DMS114 treated with DMSO at 0.1 percent for 48 hours (cell line): ENCODE measurements at regions not wholly inside any gene's neighbourhood (a gene's known extent, or its start where the extent isn't known, plus 50 kb on each side); places are given as distances from the start of the nearest gene placed in this dataset.

Experiments
- DNase-seq: peaks from one replicate; lab custom pipeline; 2025; ENCODE audit not compliant: unreplicated experiment; lab: John Stamatoyannopoulos, UW

DNA sequence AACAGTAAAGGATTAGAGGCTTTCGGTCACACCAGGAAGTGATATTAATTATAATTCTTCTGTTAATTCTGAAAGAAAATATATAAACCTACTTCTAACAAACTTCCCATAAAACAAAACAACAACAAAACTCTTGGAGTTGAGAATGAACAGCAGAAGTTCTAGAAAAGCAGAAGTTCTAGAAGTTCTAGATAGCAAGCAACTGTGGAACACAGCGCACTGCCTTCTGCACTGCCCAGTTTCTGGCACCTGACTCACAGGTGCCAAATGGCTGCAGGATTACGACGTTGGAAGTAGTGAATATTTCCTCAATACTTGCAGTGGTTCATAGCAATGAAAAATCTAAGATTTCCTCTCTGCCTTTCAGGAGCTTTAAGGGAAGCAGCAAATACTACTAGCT lies 132.2 kb downstream of the OR13A1 start:
- DNase-seq = no peak

DNA sequence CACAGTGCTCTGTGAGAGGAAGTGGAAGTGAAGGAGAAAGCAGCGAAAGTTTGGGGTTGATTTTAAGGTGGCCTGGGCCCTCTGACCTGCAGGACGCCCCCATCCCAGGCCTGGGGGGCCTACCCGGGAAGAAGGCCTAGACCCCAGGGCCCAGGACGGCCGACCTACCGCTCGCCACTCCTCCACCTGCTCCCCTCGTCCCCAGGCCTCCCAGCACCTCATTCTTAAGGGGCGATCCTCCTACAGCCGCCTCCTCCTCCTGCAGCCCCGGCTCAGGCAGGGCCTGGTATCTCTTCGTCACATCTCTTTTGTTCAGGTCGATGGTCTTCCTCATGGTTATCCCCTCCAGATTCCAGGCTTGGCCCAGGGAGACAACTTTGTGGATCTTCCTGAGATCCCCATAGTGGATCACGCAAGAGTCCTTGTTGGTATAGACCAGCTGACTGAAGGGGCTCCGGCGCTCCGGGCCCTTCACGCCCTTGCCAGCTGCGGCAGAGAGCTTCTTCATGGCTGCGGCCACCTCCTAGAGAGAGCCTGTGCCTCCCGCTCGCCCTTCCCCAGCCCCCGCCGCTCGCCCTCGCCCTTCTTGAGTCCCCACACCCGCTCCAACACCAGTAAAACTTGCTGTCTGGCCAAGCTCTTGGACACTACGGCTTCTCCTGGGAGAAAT lies 117.5 kb downstream of the OR13A1 start:
- DNase-seq = no peak

GRCh38 chr10:45198486-45199204 lies 116.8 kb downstream of the OR13A1 start:
- no peak for DNase-seq

DNA sequence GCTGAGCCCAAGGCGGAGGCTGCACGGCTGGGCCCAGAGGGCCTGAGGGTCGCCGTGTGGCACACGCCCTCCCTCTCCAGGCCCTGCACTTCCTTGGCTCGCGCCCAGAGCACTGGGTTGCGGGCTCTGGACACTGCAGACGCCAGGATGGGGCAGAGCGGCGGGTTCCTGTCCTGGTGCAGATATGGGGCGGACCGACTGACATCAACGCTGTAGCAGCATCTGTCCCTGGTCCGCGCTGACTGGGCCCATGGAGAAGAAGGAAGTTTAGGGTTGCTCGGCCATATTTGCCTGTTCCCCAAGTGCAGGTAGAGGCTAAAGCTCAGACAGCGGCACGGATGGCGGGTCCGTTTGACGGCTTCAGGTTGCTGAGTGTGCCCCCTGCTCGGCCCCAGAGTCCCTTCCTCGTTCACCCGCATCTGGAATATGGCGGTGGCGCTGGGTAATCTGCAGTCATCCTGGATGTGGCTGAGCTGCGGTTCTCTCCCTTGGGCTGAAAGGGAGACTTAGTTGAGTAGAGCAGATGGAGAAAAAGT lies 116.1 kb downstream of the OR13A1 start:
- no peak for DNase-seq

GRCh38 chr10:45201271-45201670 lies 114.1 kb downstream of the OR13A1 start:
- no peak for DNase-seq

- DNase-seq = no peak
Observed at GRCh38 chr10:45202242-45202641, 113.2 kb downstream of the OR13A1 start.

GRCh38 chr10:45204954-45205775 lies 110.2 kb downstream of the OR13A1 start:
- DNase-seq = no peak

DNA sequence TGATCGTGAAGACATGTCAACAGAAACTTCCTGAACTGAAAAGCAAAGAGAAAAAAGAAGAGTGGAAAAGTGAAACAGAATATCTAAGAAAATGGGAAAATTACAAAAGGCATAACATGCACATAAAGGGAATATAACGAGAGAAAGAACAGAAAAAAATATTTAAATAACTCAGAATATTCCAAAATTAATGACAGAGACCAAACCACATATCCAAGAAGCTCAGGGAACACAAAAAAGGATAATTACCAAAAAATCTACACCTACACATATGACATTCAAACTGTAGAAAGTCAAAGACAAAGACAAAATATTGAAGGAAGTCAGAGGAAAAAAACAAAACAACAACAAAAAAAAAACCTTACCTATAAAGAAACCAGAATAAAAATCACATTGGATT lies 105.5 kb downstream of the OR13A1 start:
- DNase-seq = no peak

DNA sequence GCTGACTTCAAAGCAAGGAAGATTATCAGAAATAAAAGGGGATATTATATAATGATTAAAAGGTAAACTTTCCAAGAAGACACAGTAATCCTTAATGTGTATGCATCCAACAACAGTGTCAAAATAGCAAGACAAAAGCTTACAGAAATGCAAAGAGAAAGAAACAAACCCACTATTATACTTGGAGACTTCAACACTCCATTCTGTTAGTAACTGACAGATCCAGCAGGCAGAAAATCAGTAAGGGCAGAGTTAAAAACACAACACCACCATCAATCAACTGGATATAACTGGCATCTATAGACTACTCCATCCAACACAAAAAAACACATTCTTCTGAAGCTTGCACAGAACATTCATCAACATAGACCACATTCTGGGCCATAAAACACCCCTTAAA lies 103.8 kb downstream of the OR13A1 start:
- DNase-seq = no peak

DNA sequence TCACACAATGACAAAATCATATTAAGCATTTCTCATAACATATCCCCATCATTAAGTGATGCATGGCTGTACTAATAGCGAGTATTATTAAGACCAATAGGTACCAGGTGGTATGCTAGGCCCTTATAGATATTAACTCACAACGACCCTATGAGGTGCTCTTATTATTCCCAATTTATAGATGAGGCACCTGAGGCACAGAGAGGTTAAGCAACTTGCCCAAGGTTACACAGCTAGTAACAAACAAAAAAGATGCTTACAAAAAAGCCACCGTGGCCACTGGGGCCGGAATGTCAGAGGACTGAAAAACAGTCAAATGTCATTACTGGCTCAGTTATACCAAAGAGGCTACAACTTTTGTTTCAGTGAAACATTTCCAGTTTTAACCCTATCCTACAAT lies 96.0 kb downstream of the OR13A1 start:
- DNase-seq = no peak

- DNase-seq = no peak
Observed at GRCh38 chr10:45220931-45221330, 94.5 kb downstream of the OR13A1 start.

DNA sequence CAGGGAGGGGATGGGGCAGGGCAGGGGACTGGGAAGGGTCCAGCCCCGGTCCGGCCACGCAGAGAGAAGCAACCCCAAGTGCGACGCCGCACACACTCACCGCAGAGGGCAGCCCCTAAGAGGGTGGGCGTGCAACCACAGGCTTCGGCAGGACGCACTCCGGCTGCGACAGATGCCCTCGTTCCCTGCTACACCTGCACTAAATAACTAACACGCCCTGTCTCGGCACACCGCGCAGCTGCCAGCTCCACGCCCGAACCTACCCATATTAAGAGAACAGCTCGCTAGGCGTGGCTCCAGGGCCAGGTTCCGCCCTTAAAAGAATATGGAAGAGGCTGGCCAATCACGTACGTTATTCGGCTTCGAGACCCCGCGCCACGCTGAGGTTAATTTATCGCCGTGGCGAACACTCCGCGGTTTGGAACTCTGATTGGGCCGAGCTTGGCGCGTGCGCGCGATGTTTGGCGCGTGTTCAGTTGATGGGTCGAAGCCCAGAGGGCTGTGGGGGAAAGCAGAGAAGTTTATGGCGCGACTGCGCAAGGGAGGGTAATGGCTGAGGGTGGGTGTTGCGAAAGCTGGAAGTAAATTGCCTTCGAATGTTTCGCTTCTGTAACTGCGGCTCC lies 91.1 kb downstream of the OR13A1 start:
- no peak for DNase-seq

DNA sequence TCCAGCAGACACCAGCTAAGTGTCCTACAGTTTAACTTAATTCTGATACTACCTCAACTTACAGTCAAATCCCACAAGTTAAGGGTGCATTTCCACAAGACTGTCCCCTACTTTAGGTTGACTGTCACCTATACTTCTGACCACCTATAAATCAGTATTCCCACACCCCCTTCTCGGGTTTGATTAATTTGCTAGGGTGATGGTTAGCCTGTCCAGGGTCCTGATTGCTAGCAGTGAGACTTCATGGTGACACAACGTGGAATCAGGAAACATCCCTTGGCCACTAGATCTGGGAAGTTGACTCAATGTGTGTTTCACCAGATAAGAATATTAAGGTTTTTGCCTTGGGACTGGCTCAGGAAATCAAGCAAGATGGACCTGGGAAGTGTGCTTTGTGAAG lies 88.4 kb downstream of the OR13A1 start:
- no peak for DNase-seq

DNA sequence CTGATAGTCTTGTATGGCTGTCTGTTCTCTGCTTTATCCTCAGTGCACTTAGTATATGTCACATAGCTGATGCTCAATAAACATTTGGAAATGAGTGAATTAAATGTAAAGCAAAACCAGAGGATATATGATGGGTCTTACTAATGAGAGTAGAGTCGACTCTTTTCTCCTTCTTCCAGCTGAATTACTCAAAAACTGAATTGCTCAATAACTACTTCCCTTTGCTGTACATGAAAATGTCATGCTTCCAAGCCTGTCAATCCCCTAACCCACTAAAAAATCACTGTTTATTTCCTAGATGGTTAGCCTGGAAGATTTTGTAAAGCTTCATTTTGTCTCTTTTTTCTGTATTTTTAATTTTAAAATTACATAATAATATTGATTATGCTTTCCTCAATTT lies 88.0 kb downstream of the OR13A1 start:
- DNase-seq = no peak

GRCh38 chr10:45229823-45230222 lies 85.6 kb downstream of the OR13A1 start:
- no peak for DNase-seq

- DNase-seq = peak; percentile 65
Observed at GRCh38 chr10:45235260-45235769, 80.1 kb downstream of the OR13A1 start.

DNA sequence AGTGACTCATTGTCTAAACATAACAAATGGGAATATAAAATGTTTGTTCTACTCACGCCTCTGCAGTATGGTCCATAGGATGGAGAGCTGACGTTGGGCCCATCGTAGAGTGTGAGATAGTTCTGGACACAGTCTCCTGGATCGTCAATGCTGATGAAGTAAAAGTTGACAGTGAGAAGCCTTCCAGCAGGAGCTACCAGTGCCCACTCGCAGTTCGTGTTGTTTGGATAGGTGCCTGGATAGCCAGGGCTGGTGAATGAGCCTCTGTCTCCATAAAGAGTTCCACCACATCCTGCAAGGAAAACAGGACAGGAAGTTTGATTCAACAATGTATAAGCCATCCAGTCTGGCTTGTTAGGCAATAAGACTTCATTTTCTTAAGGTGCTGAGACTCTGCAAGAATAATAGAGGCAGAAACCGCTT lies 79.6 kb downstream of the OR13A1 start:
- no peak for DNase-seq

DNA sequence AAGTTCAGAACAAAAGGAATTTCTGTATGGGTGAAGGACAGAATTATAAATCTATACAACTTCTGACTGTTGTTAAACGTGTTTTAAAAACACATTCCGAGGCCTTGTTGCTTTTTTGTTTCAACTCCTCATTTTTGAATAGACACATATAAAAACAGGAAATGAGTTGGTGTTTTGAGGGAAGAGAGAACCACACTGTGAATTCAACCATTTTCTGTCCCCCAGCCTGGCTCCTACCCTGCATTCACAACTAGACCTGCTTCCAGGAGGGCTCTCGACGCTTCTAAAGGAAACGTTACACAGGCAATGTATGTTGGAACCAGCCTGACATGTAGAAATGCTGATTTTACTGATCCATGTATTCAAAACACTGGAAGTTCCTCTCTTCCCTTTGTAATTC lies 76.5 kb downstream of the OR13A1 start:
- DNase-seq = no peak

- DNase-seq = no peak
Observed at GRCh38 chr10:45239642-45240041, 75.8 kb downstream of the OR13A1 start.

DNA sequence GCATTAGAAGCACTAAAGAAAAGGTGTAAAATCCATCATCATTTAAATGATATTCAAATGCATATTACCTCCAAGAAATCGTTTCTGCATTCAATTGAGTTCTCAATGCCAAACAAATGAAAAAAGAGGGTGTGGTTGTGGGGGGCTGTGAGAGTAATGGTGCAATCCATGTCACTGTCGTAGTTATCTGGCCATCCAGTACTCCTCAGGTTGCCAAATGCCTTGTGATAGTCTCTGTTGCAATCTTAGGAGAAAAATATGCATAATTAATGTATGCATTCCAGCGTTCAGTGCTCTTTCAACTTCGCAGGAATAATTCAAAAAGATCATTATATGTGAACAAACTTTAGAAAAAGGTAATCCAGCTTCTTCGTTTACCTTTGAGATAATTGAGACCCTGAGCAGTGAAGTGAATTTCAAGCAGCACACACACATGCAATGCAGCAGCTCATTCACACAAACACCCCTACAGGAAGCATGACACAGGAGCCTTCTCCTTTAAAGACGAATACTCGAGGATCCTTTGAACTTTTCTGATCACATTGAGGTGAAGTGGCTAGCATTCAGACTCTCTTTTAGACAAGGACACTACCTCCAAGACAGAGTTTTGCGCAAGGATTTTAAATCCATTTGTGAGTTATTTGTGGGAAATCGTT lies 73.4 kb downstream of the OR13A1 start:
- DNase-seq = no peak

DNA sequence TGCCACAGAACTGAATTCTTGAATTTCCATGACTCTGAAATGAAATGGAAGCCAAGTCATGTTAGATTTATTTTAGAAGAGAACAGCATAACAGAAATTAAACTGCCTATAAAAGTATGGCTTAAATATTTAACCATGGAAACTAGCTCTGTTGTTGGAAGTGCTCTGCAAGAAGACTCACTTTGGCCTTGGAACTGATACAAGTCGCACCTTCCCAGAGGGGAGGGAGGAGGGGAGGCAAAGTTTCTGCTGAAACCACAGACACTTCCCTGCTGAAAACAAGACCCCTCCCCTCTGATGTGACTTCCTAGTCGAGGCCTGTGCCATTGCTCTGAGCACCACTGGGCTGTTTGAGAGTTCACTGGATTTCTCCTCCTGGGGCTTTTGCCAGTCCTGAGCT lies 72.1 kb downstream of the OR13A1 start:
- DNase-seq = no peak
